Vagina (tissue), 2 donors: ENCODE measurements at regions not wholly inside any gene's neighbourhood (a gene's known extent, or its start where the extent isn't known, plus 50 kb on each side); places are given as distances from the start of the nearest gene placed in this dataset.

Source experiments
- DNase-seq, 2 donors: peaks; one replicate each; pipeline ENCODE4 v3.0.0-alpha.2; 2017; ENCODE audit errors: extremely low spot score in 2 of 2
- H3K27ac ChIP-seq: fragments of 200-600 bp; sonication (generic); one replicate; pipeline ENCODE4 v1.5.1; 2019
- H3K27me3 ChIP-seq: fragments of 200-600 bp; sonication (generic); one replicate; pipeline ENCODE4 v1.5.1; 2019
- H3K36me3 ChIP-seq, 2 donors: fragments of 200-600 bp; sonication (generic); one replicate each; pipeline ENCODE4 v1.5.1; 2017 to 2019
- H3K4me1 ChIP-seq: fragments of 200-600 bp; sonication (generic); one replicate; pipeline ENCODE4 v1.5.1; 2019
- H3K4me3 ChIP-seq, 2 donors: fragments of 200-600 bp; sonication (generic); 1 replicate in 1 of 2; 2 replicates in 1 of 2; pipeline ENCODE4 v1.5.1; 2016 to 2019
- H3K9me3 ChIP-seq: fragments of 200-600 bp; sonication (generic); one replicate; pipeline ENCODE4 v1.5.1; 2019
- CTCF ChIP-seq, 3 experiments: fragments of 450-650 bp in 2 of 3; fragments of 200-600 bp in 1 of 3; sonication (generic) in 1 of 3; IDR thresholded peaks; one replicate each; pipeline ENCODE4 v1.5.1; 2017 to 2019; ENCODE audit warnings: antibody characterized with exemption in 3 of 3, mild to moderate bottlenecking in 2 of 3, moderate library complexity in 2 of 3
- POLR2A ChIP-seq, 2 donors: fragments of 450-650 bp; IDR thresholded peaks; one replicate each; pipeline ENCODE4 v1.6.1; 2017; ENCODE audit warnings: antibody characterized with exemption in 2 of 2, mild to moderate bottlenecking in 2 of 2, moderate library complexity in 2 of 2
- POLR2AphosphoS5 ChIP-seq, 2 donors: sonication (generic); formaldehyde crosslinking; IDR thresholded peaks; one replicate each; pipeline ENCODE4 v1.9.0; 2017; ENCODE audit warnings: antibody characterized with exemption in 2 of 2, mild to moderate bottlenecking in 2 of 2, low read depth in 1 of 2; ENCODE audit not compliant: insufficient read depth in 1 of 2
- intact Hi-C: fragments of 100-400 bp; cut with DNase I; formaldehyde crosslinking; loops from one replicate; pipeline ENCODE4 v1.15.1; 2023

- DNase-seq: no peak
- H3K36me3 ChIP-seq: no peaks in the 10 kb centered on the region
- no peak overlapping the region for H3K4me3 ChIP-seq
- no peaks in the 10 kb centered on the region for H3K9me3 ChIP-seq
- TF ChIP-seq CTCF (IDR thresholded peaks at IDR 0.05) (no peak), POLR2AphosphoS5 (IDR thresholded peaks at IDR 0.05; ENCODE audit: insufficient read depth in 1 of 2, low read depth in 1 of 2) (no peak), POLR2A (IDR thresholded peaks at IDR 0.05) (no peak)
- H3K27me3 ChIP-seq: no peaks in the 10 kb centered on the region
- intact Hi-C loops: no loop called here
- no peaks in the 10 kb centered on the region for H3K4me1 ChIP-seq
- no peak overlapping the region for H3K27ac ChIP-seq
Observed at GRCh38 chr20:24768713-24769601, 180.1 kb upstream of the CST7 start.

GRCh38 chr20:24769878-24770627, 179.0 kb upstream of the CST7 start:
- no peak for DNase-seq
- Histone ChIP-seq H3K27ac (no peak overlapping the region), H3K36me3 (no peaks in the 10 kb centered on the region), H3K4me1 (no peaks in the 10 kb centered on the region), H3K4me3 (no peak overlapping the region), H3K27me3 (no peaks in the 10 kb centered on the region), H3K9me3 (no peaks in the 10 kb centered on the region)
- intact Hi-C loops: no loop called here
- TF ChIP-seq CTCF (IDR thresholded peaks at IDR 0.05) (no peak), POLR2AphosphoS5 (IDR thresholded peaks at IDR 0.05; ENCODE audit: insufficient read depth in 1 of 2, low read depth in 1 of 2) (no peak), POLR2A (IDR thresholded peaks at IDR 0.05) (no peak)

GRCh38 chr20:24770628-24771541, 178.2 kb upstream of the CST7 start:
- H3K4me3 ChIP-seq: no peak overlapping the region
- H3K27ac ChIP-seq: no peak overlapping the region
- intact Hi-C loops: no loop called here
- no peak for TF ChIP-seq POLR2AphosphoS5 (IDR thresholded peaks at IDR 0.05; ENCODE audit: insufficient read depth in 1 of 2, low read depth in 1 of 2)
- no peak for TF ChIP-seq POLR2A (IDR thresholded peaks at IDR 0.05)
- no peak for TF ChIP-seq CTCF (IDR thresholded peaks at IDR 0.05)
- no peak for DNase-seq
- no peaks in the 10 kb centered on the region for H3K4me1 ChIP-seq
- H3K27me3 ChIP-seq: no peaks in the 10 kb centered on the region
- H3K9me3 ChIP-seq: peaks cover 2% of the 10 kb centered on the region
- no peaks in the 10 kb centered on the region for H3K36me3 ChIP-seq

- H3K36me3 ChIP-seq: no peaks in the 10 kb centered on the region
- H3K27ac ChIP-seq: no peak overlapping the region
- H3K27me3 ChIP-seq: no peaks in the 10 kb centered on the region
- H3K4me1 ChIP-seq: no peaks in the 10 kb centered on the region
- DNase-seq: no peak
- no peak for TF ChIP-seq CTCF (IDR thresholded peaks at IDR 0.05)
- TF ChIP-seq POLR2AphosphoS5 (IDR thresholded peaks at IDR 0.05; ENCODE audit: insufficient read depth in 1 of 2, low read depth in 1 of 2): no peak
- TF ChIP-seq POLR2A (IDR thresholded peaks at IDR 0.05): no peak
- peaks cover 2% of the 10 kb centered on the region for H3K9me3 ChIP-seq
- intact Hi-C loops: no loop called here
- H3K4me3 ChIP-seq: no peak overlapping the region
Observed at GRCh38 chr20:24771542-24772061, 177.5 kb upstream of the CST7 start.
